Prostate gland (tissue), 2 donors: ENCODE measurements at regions not wholly inside any gene's neighbourhood (a gene's known extent, or its start where the extent isn't known, plus 50 kb on each side); places are given as distances from the start of the nearest gene placed in this dataset.
"Not testable (repeated sequence)": the region's sequence is repeated elsewhere in the genome, so short reads cannot be mapped to it uniquely, and the experiment has no call there.

Experiments
- DNase-seq: peaks from one replicate; pipeline ENCODE4 v3.0.0-alpha.2; 2019; ENCODE audit warnings: low spot score
- H3K27ac ChIP-seq, 2 donors: fragments of 200-600 bp; sonication (generic); 2 replicates each; pipeline ENCODE4 v1.5.1; 2017 to 2019
- H3K27me3 ChIP-seq: fragments of 200-600 bp; sonication (generic); replicated peaks from 2 replicates; pipeline ENCODE4 v1.5.1; 2019; ENCODE audit not compliant: insufficient read depth
- H3K36me3 ChIP-seq, 2 donors: fragments of 200-600 bp; sonication (generic); 1 replicate in 1 of 2; 2 replicates in 1 of 2; pipeline versions ENCODE4 v1.5.1 to v1.8.1; 2017 to 2019
- H3K4me1 ChIP-seq: fragments of 200-600 bp; sonication (generic); replicated peaks from 2 replicates; pipeline ENCODE4 v1.5.1; 2019
- H3K4me3 ChIP-seq, 2 donors: fragments of 200-600 bp; sonication (generic); 2 replicates each; pipeline ENCODE4 v1.5.1; 2017 to 2019
- H3K9me3 ChIP-seq: fragments of 200-600 bp; sonication (generic); 2 replicates; pipeline ENCODE4 v1.5.1; 2017
- POLR2A ChIP-seq: fragments of 450-650 bp; IDR thresholded peaks from one replicate; pipeline ENCODE4 v1.6.1; 2016; ENCODE audit warnings: antibody characterized with exemption, mild to moderate bottlenecking
- POLR2AphosphoS5 ChIP-seq: sonication (generic); formaldehyde crosslinking; IDR thresholded peaks from one replicate; pipeline ENCODE4 v1.6.1; 2017; ENCODE audit warnings: antibody characterized with exemption
- WGBS: methylation state at CpG from one replicate; pipeline ENCODE4 v1.1.5; 2018; 5-methylcytosine and 5-hydroxymethylcytosine counted together
- intact Hi-C: fragments of 100-400 bp; cut with DNase I; formaldehyde crosslinking; loops from one replicate; pipeline ENCODE4 v1.14.2; 2022
- TF ChIP-seq, protein P1 (sequence below), 4 experiments: fragments of 200-600 bp in 2 of 4; fragments of 450-650 bp in 2 of 4; sonication (generic) in 2 of 4; IDR thresholded peaks; 1 replicate in 3 of 4; 2 replicates in 1 of 4; pipeline ENCODE4 v1.5.1; 2016 to 2019; ENCODE audit warnings: antibody characterized with exemption in 4 of 4, mild to moderate bottlenecking in 2 of 4, moderate library complexity in 2 of 4

GRCh38 chr3:176097027-176097426, 1100.3 kb downstream of the TBL1XR1 start:
- Histone ChIP-seq H3K27me3 (no peaks in the 10 kb centered on the region), H3K4me1 (no peaks in the 10 kb centered on the region), H3K9me3 (no peaks in the 10 kb centered on the region), H3K36me3 (no peaks in the 10 kb centered on the region), H3K27ac (no peak overlapping the region), H3K4me3 (no peak overlapping the region)
- TF ChIP-seq POLR2AphosphoS5: no peak
- TF ChIP-seq POLR2A: no peak
- no peak for DNase-seq
- intact Hi-C loops: no loop called here

DNA sequence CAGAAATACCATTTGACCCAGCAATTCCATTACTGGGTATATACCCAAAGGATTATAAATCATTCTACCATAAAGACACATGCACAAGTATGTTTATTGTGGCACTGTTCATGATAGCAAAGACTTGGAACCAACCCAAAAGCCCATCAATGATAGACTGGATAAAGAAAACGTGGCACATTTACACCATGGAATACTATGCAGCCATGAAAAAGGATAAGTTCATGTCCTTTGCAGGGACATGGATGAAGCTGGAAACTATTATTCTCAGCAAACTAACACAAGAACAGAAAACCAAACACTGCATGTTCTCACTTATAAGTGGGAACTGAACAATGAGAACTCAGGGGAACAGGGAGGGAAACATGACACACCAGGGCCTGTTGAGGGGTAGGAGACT, 1103.4 kb downstream of the TBL1XR1 start:
- 76% methylated on average over 1 of the region's 1 CpG for WGBS
- H3K4me1 ChIP-seq, intact Hi-C loops, H3K27ac ChIP-seq, H3K36me3 ChIP-seq, H3K27me3 ChIP-seq, H3K9me3 ChIP-seq, DNase-seq, H3K4me3 ChIP-seq: not testable (repeated sequence)

GRCh38 chr3:176090727-176091126, 1106.6 kb downstream of the TBL1XR1 start:
- DNase-seq: no peak
- Histone ChIP-seq H3K36me3 (no peaks in the 10 kb centered on the region), H3K27ac (no peak overlapping the region), H3K4me3 (no peak overlapping the region), H3K27me3 (no peaks in the 10 kb centered on the region), H3K4me1 (no peaks in the 10 kb centered on the region), H3K9me3 (no peaks in the 10 kb centered on the region)
- WGBS: 73% methylated on average over 3 of the region's 3 CpGs
- intact Hi-C loops: no loop called here
- TF ChIP-seq POLR2AphosphoS5 (no peak), POLR2A (no peak)
- TF ChIP-seq, protein P1, sequence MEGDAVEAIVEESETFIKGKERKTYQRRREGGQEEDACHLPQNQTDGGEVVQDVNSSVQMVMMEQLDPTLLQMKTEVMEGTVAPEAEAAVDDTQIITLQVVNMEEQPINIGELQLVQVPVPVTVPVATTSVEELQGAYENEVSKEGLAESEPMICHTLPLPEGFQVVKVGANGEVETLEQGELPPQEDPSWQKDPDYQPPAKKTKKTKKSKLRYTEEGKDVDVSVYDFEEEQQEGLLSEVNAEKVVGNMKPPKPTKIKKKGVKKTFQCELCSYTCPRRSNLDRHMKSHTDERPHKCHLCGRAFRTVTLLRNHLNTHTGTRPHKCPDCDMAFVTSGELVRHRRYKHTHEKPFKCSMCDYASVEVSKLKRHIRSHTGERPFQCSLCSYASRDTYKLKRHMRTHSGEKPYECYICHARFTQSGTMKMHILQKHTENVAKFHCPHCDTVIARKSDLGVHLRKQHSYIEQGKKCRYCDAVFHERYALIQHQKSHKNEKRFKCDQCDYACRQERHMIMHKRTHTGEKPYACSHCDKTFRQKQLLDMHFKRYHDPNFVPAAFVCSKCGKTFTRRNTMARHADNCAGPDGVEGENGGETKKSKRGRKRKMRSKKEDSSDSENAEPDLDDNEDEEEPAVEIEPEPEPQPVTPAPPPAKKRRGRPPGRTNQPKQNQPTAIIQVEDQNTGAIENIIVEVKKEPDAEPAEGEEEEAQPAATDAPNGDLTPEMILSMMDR (IDR thresholded peaks at IDR 0.05): no peak

DNA sequence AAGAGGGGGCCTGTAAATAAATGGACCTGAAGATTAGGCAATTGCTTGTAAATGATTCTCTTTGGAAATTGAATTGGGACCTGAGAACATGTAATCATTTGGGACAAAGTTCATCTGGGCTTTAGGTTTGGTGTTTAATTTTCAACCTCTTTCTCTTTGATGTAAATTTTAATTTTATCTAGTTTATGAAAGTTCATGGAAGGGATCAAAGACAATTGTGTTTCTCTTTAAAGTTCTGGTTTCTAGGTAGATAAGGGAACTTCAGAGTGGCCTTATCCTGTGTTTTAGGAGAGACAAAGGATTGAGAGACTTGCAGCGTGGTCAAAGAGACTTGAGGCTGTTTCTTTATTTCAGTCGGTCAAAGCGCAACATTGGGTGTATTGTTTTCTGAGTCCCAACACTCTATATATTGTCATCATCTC, 1108.3 kb downstream of the TBL1XR1 start:
- Histone ChIP-seq H3K27me3 (no peaks in the 10 kb centered on the region), H3K4me1 (no peaks in the 10 kb centered on the region), H3K4me3 (no peak overlapping the region), H3K9me3 (no peaks in the 10 kb centered on the region), H3K36me3 (no peaks in the 10 kb centered on the region), H3K27ac (no peak overlapping the region)
- intact Hi-C loops: no loop called here
- DNase-seq: no peak
- 95% methylated on average over 3 of the region's 3 CpGs for WGBS
- TF ChIP-seq, protein P1 (IDR thresholded peaks at IDR 0.05): no peak
- TF ChIP-seq POLR2A (no peak), POLR2AphosphoS5 (no peak)

- Histone ChIP-seq H3K4me3 (no peak overlapping the region), H3K27ac (no peak overlapping the region), H3K9me3 (no peaks in the 10 kb centered on the region), H3K4me1 (no peaks in the 10 kb centered on the region), H3K27me3 (no peaks in the 10 kb centered on the region), H3K36me3 (no peaks in the 10 kb centered on the region)
- intact Hi-C loops: no loop called here
- DNase-seq: no peak
- no peak for TF ChIP-seq POLR2AphosphoS5
- WGBS: 89% methylated on average over 2 of the region's 2 CpGs
These were observed 1110.1 kb downstream of the TBL1XR1 start for GRCh38 chr3:176087066-176087697.

GRCh38 chr3:176079785-176080184, 1117.5 kb downstream of the TBL1XR1 start:
- no peak overlapping the region for H3K4me3 ChIP-seq
- H3K9me3 ChIP-seq: no peaks in the 10 kb centered on the region
- no peaks in the 10 kb centered on the region for H3K36me3 ChIP-seq
- TF ChIP-seq, protein P1 (IDR thresholded peaks at IDR 0.05): no peak
- TF ChIP-seq POLR2A (no peak), POLR2AphosphoS5 (no peak)
- intact Hi-C loops: no loop called here
- no peak for DNase-seq
- no peak overlapping the region for H3K27ac ChIP-seq
- H3K4me1 ChIP-seq: no peaks in the 10 kb centered on the region
- WGBS: 100% methylated on average over 1 of the region's 1 CpG
- H3K27me3 ChIP-seq: no peaks in the 10 kb centered on the region
